ENCODE measurements at regions not wholly inside any gene's neighbourhood (a gene's known extent, or its start where the extent isn't known, plus 50 kb on each side); places are given as distances from the start of the nearest gene placed in this dataset.

DNA sequence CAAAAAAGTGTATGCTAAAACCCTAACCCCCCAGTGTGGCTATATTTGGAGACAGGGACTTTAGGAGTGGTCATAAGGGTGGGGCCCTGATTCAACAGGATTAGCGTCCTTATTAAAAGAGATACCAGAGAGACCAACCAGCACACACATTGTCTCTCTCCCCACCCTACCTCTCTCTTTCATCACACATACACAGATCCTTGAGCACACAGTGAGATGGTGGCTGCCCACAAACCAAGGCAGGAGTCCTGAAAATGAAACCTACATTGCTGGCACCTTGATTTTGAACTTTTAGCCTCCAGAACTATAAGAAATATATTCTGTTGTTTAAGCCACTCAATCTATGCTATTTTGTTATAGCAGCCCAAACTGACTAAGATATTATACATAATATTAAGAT, 224.2 kb downstream of the KDR start:
- TF ChIP-seq, protein P1, sequence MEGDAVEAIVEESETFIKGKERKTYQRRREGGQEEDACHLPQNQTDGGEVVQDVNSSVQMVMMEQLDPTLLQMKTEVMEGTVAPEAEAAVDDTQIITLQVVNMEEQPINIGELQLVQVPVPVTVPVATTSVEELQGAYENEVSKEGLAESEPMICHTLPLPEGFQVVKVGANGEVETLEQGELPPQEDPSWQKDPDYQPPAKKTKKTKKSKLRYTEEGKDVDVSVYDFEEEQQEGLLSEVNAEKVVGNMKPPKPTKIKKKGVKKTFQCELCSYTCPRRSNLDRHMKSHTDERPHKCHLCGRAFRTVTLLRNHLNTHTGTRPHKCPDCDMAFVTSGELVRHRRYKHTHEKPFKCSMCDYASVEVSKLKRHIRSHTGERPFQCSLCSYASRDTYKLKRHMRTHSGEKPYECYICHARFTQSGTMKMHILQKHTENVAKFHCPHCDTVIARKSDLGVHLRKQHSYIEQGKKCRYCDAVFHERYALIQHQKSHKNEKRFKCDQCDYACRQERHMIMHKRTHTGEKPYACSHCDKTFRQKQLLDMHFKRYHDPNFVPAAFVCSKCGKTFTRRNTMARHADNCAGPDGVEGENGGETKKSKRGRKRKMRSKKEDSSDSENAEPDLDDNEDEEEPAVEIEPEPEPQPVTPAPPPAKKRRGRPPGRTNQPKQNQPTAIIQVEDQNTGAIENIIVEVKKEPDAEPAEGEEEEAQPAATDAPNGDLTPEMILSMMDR (IDR thresholded peaks at IDR 0.05; ENCODE audit: low read length), result no peak
- TF ChIP-seq EZH2 (IDR thresholded peaks at IDR 0.05; ENCODE audit: borderline replicate concordance, low read length), result no peak
